Astrocyte (in vitro differentiated cells and primary cell): ENCODE measurements at regions not wholly inside any gene's neighbourhood (a gene's known extent, or its start where the extent isn't known, plus 50 kb on each side); places are given as distances from the start of the nearest gene placed in this dataset.
A peak's percentile ranks its signal among the peaks of the same experiment; 100 is the strongest.

Experiments used
- DNase-seq: peaks from one replicate; pipeline ENCODE4 v3.0.0-alpha.2; 2010; ENCODE audit warnings: low read depth
- FAIRE-seq: peaks from 2 replicates; lab custom pipeline; 2011; peaks lifted over from hg19 to GRCh38; lab: Jason Lieb, UNC
- H2AFZ ChIP-seq: 2 replicates; pipeline ENCODE4 v1.6.0; 2012; ENCODE audit warnings: low read depth, low read length, inconsistent platforms
- H3K27ac ChIP-seq: 2 replicates; pipeline ENCODE4 v1.5.1; 2011; ENCODE audit warnings: low read depth, low read length, inconsistent platforms
- H3K27me3 ChIP-seq: 2 replicates; pipeline ENCODE4 v1.6.0; 2011; ENCODE audit warnings: low read length, inconsistent platforms; ENCODE audit not compliant: insufficient read depth
- H3K36me3 ChIP-seq: 2 replicates; pipeline ENCODE4 v1.5.1; 2011; ENCODE audit warnings: low read length, inconsistent platforms; ENCODE audit not compliant: insufficient read depth
- H3K4me1 ChIP-seq: 2 replicates; pipeline ENCODE4 v1.5.1; 2011; ENCODE audit warnings: low read length, inconsistent platforms; ENCODE audit not compliant: insufficient read depth
- H3K4me2 ChIP-seq: 2 replicates; pipeline ENCODE4 v1.6.0; 2012; ENCODE audit warnings: low read length, inconsistent platforms
- H3K4me3 ChIP-seq: 2 replicates; pipeline ENCODE4 v1.5.1; 2011; ENCODE audit warnings: low read depth, mild to moderate bottlenecking, low read length, inconsistent platforms; ENCODE audit not compliant: insufficient read depth
- H3K79me2 ChIP-seq: 2 replicates; pipeline ENCODE4 v1.6.0; 2012; ENCODE audit warnings: mild to moderate bottlenecking, low read length, inconsistent platforms; ENCODE audit not compliant: insufficient read depth
- H3K9ac ChIP-seq: 2 replicates; pipeline ENCODE4 v1.6.0; 2012; ENCODE audit warnings: mild to moderate bottlenecking, low read length, inconsistent platforms
- H3K9me3 ChIP-seq: 2 replicates; pipeline ENCODE4 v1.5.1; 2012; ENCODE audit warnings: low read depth, mild to moderate bottlenecking, low read length, inconsistent platforms; ENCODE audit not compliant: insufficient read depth
- H4K20me1 ChIP-seq: 2 replicates; pipeline ENCODE4 v1.6.0; 2012; ENCODE audit warnings: low read length, inconsistent platforms; ENCODE audit not compliant: insufficient read depth
- H3K27ac Mint-ChIP-seq: one replicate; pipeline ENCODE4 v1.8.0; 2021; ENCODE audit warnings: mild to moderate bottlenecking, mixed read lengths; ENCODE audit not compliant: unreplicated experiment
- H3K27me3 Mint-ChIP-seq: one replicate; pipeline ENCODE4 v1.8.0; 2021; ENCODE audit warnings: low read depth, mixed read lengths; ENCODE audit not compliant: unreplicated experiment
- H3K36me3 Mint-ChIP-seq: one replicate; pipeline ENCODE4 v1.8.0; 2021; ENCODE audit warnings: low read depth, mixed read lengths; ENCODE audit not compliant: unreplicated experiment
- H3K4me1 Mint-ChIP-seq: one replicate; pipeline ENCODE4 v1.8.0; 2021; ENCODE audit warnings: low read depth, mixed read lengths; ENCODE audit not compliant: unreplicated experiment
- H3K4me3 Mint-ChIP-seq: one replicate; pipeline ENCODE4 v1.8.0; 2021; ENCODE audit warnings: mild to moderate bottlenecking, moderate library complexity, mixed read lengths; ENCODE audit not compliant: unreplicated experiment
- H3K9me3 Mint-ChIP-seq: one replicate; pipeline ENCODE4 v1.8.0; 2021; ENCODE audit warnings: mild to moderate bottlenecking, mixed read lengths; ENCODE audit not compliant: unreplicated experiment
- CTCF ChIP-seq: IDR thresholded peaks from 2 replicates; pipeline ENCODE4 v1.5.1; 2011; ENCODE audit warnings: low read depth, mild to moderate bottlenecking, inconsistent platforms, low read length, moderate library complexity; ENCODE audit not compliant: insufficient read depth
- EZH2 ChIP-seq: IDR thresholded peaks from 2 replicates; pipeline ENCODE4 v1.6.1; 2012; ENCODE audit warnings: mild to moderate bottlenecking, low read length, inconsistent platforms; ENCODE audit not compliant: insufficient read depth

GRCh38 chr4:188372829-188373228 is 233.6 kb downstream of the TRIML1 start:
- Histone ChIP-seq H2AFZ (no peak overlapping the region), H3K27ac (no peak overlapping the region), H3K4me1 (no peaks in the 10 kb centered on the region), H3K36me3 (no peaks in the 10 kb centered on the region), H3K27me3 (no peaks in the 10 kb centered on the region), H3K4me3 (no peak overlapping the region), H3K9ac (no peak overlapping the region), H3K79me2 (no peaks in the 10 kb centered on the region), H4K20me1 (no peaks in the 10 kb centered on the region), H3K4me2 (no peak overlapping the region), H3K9me3 (peaks cover 11% of the 10 kb centered on the region)
- Mint-ChIP-seq H3K27ac (no peak overlapping the region), H3K9me3 (peaks cover 12% of the 10 kb centered on the region), H3K4me1 (peaks cover 5% of the 10 kb centered on the region), H3K36me3 (no peaks in the 10 kb centered on the region), H3K4me3 (no peak overlapping the region), H3K27me3 (no peaks in the 10 kb centered on the region)
- no peak for FAIRE-seq
- TF ChIP-seq CTCF (no peak), EZH2 (no peak)
- peak; percentile 2 for DNase-seq

- no peak overlapping the region for H3K27ac Mint-ChIP-seq
- Histone ChIP-seq H3K9ac (no peak overlapping the region), H3K4me1 (no peaks in the 10 kb centered on the region), H3K79me2 (no peaks in the 10 kb centered on the region), H3K27ac (no peak overlapping the region), H3K36me3 (no peaks in the 10 kb centered on the region), H3K27me3 (no peaks in the 10 kb centered on the region), H3K9me3 (peaks cover 11% of the 10 kb centered on the region), H3K4me2 (no peak overlapping the region), H3K4me3 (no peak overlapping the region), H2AFZ (no peak overlapping the region), H4K20me1 (no peaks in the 10 kb centered on the region)
- no peak for DNase-seq
- TF ChIP-seq EZH2 (no peak), CTCF (no peak)
- no peak overlapping the region for H3K4me3 Mint-ChIP-seq
- no peaks in the 10 kb centered on the region for H3K36me3 Mint-ChIP-seq
- no peaks in the 10 kb centered on the region for H3K27me3 Mint-ChIP-seq
- H3K9me3 Mint-ChIP-seq, result peaks cover 19% of the 10 kb centered on the region
- FAIRE-seq, result no peak
- H3K4me1 Mint-ChIP-seq, result peaks cover 3% of the 10 kb centered on the region
These were observed 235.6 kb downstream of the TRIML1 start for GRCh38 chr4:188374871-188375270.

- H3K4me3 ChIP-seq, result no peak overlapping the region
- Mint-ChIP-seq H3K27me3 (no peaks in the 10 kb centered on the region), H3K4me1 (no peaks in the 10 kb centered on the region), H3K27ac (no peak overlapping the region), H3K9me3 (peaks cover 19% of the 10 kb centered on the region), H3K36me3 (no peaks in the 10 kb centered on the region), H3K4me3 (no peak overlapping the region)
- H3K27me3 ChIP-seq, result no peaks in the 10 kb centered on the region
- H3K9ac ChIP-seq, result no peak overlapping the region
- H3K79me2 ChIP-seq, result no peaks in the 10 kb centered on the region
- no peaks in the 10 kb centered on the region for H4K20me1 ChIP-seq
- FAIRE-seq, result no peak
- no peaks in the 10 kb centered on the region for H3K36me3 ChIP-seq
- H2AFZ ChIP-seq, result no peak overlapping the region
- no peaks in the 10 kb centered on the region for H3K4me1 ChIP-seq
- no peak overlapping the region for H3K4me2 ChIP-seq
- H3K9me3 ChIP-seq, result peaks cover 11% of the 10 kb centered on the region
- no peak overlapping the region for H3K27ac ChIP-seq
- no peak for DNase-seq
- TF ChIP-seq EZH2 (no peak), CTCF (no peak)
These were observed 238.6 kb downstream of the TRIML1 start for GRCh38 chr4:188377816-188378215.
